Fibroblast of lung (primary cell): ENCODE measurements at regions not wholly inside any gene's neighbourhood (a gene's known extent, or its start where the extent isn't known, plus 50 kb on each side); places are given as distances from the start of the nearest gene placed in this dataset.

Experiments used
- DNase-seq, 2 donors: peaks; one replicate each; pipeline versions ENCODE4 v3.0.0 to v3.0.0-alpha.2; 2010; ENCODE audit warnings: low read depth in 2 of 2
- H2AFZ ChIP-seq: 2 replicates; pipeline ENCODE4 v1.5.1; 2012; ENCODE audit warnings: low read length, control low read depth, inconsistent platforms
- H3K27ac ChIP-seq: 2 replicates; pipeline ENCODE4 v1.5.1; 2011; ENCODE audit warnings: low read length, control low read depth; ENCODE audit not compliant: insufficient read depth
- H3K27me3 ChIP-seq: 2 replicates; pipeline ENCODE4 v1.5.1; 2011; ENCODE audit warnings: mild to moderate bottlenecking, low read length; ENCODE audit not compliant: control insufficient read depth, insufficient read depth
- H3K36me3 ChIP-seq: 2 replicates; pipeline ENCODE4 v1.5.1; 2011; ENCODE audit warnings: low read length; ENCODE audit not compliant: control insufficient read depth, insufficient read depth
- H3K4me1 ChIP-seq: 2 replicates; pipeline ENCODE4 v1.5.1; 2011; ENCODE audit warnings: low read length; ENCODE audit not compliant: control insufficient read depth, insufficient read depth; ENCODE audit errors: extremely low read depth
- H3K4me2 ChIP-seq: 2 replicates; pipeline ENCODE4 v1.5.1; 2011; ENCODE audit warnings: low read length, control low read depth; ENCODE audit not compliant: insufficient read depth; ENCODE audit errors: extremely low read depth
- H3K4me3 ChIP-seq, 4 experiments: fragments of 200-600 bp in 1 of 4; sonication (generic) in 1 of 4; replicated peaks in 1 of 4; 2 replicates each; pipeline ENCODE4 v1.5.1; 2011 to 2016; ENCODE audit warnings: low read length in 4 of 4, low read depth in 3 of 4, mild to moderate bottlenecking in 3 of 4, control low read depth in 2 of 4, inconsistent platforms in 1 of 4, mixed read lengths in 1 of 4; ENCODE audit not compliant: insufficient read depth in 1 of 4; ENCODE audit errors: control extremely low read depth in 1 of 4
- H3K79me2 ChIP-seq: 2 replicates; pipeline ENCODE4 v1.5.1; 2012; ENCODE audit warnings: mild to moderate bottlenecking, low read length, inconsistent platforms; ENCODE audit not compliant: control insufficient read depth, insufficient read depth
- H3K9ac ChIP-seq: 2 replicates; pipeline ENCODE4 v1.5.1; 2011; ENCODE audit warnings: mild to moderate bottlenecking, low read length, control low read depth; ENCODE audit not compliant: insufficient read depth
- H3K9me3 ChIP-seq: 2 replicates; pipeline ENCODE4 v1.5.1; 2012; ENCODE audit warnings: low read depth, low read length; ENCODE audit not compliant: control insufficient read depth, insufficient read depth
- H4K20me1 ChIP-seq: 2 replicates; pipeline ENCODE4 v1.5.1; 2011; ENCODE audit warnings: low read length; ENCODE audit not compliant: control insufficient read depth, insufficient read depth; ENCODE audit errors: extremely low read depth
- EZH2 ChIP-seq: IDR thresholded peaks from 2 replicates; pipeline ENCODE4 v1.5.1; 2012; ENCODE audit warnings: low read length, control low read depth, mild to moderate bottlenecking; ENCODE audit errors: missing control alignments
- TF ChIP-seq, protein P1 (sequence below), 2 donors: IDR thresholded peaks in 1 of 2; conservative IDR thresholded peaks in 1 of 2; 1 replicate in 1 of 2; 2 replicates in 1 of 2; pipeline ENCODE4 v1.5.1; 2011 to 2012; ENCODE audit warnings: low read length in 2 of 2, control low read depth in 1 of 2, inconsistent platforms in 1 of 2, low read depth in 1 of 2, mild to moderate bottlenecking in 1 of 2

DNA sequence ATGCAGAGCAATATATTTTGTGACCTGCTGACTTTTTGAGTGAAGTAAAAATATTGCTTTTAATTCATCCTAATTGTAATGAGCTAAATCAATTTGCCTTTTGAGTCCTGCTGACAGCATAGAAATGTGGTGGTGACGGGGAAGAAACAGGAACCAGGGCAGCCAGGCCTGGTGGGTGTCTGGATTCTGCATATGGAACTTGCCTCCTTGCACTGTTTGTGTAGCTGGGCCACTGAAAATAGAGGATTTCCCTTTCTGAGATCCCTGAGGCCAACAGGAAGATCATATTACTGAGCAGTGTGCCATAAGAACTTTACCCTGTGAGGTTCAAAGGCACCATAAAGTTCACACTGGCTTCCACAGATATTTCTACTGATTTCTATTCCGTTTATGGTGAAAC, 488.4 kb upstream of the AKR1E2 start:
- Histone ChIP-seq H3K79me2 (no peaks in the 10 kb centered on the region), H3K9me3 (no peaks in the 10 kb centered on the region), H3K4me3 (no peak overlapping the region), H3K27me3 (no peaks in the 10 kb centered on the region), H2AFZ (no peak overlapping the region), H3K4me2 (no peak overlapping the region), H3K36me3 (no peaks in the 10 kb centered on the region), H3K9ac (no peak overlapping the region), H3K27ac (no peak overlapping the region), H4K20me1 (no peaks in the 10 kb centered on the region), H3K4me1 (no peaks in the 10 kb centered on the region)
- DNase-seq = no peak
- TF ChIP-seq EZH2 = no peak
- TF ChIP-seq, protein P1, sequence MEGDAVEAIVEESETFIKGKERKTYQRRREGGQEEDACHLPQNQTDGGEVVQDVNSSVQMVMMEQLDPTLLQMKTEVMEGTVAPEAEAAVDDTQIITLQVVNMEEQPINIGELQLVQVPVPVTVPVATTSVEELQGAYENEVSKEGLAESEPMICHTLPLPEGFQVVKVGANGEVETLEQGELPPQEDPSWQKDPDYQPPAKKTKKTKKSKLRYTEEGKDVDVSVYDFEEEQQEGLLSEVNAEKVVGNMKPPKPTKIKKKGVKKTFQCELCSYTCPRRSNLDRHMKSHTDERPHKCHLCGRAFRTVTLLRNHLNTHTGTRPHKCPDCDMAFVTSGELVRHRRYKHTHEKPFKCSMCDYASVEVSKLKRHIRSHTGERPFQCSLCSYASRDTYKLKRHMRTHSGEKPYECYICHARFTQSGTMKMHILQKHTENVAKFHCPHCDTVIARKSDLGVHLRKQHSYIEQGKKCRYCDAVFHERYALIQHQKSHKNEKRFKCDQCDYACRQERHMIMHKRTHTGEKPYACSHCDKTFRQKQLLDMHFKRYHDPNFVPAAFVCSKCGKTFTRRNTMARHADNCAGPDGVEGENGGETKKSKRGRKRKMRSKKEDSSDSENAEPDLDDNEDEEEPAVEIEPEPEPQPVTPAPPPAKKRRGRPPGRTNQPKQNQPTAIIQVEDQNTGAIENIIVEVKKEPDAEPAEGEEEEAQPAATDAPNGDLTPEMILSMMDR (conservative IDR thresholded peaks at IDR 0.05 in 1 of 2, IDR thresholded peaks at IDR 0.05 in 1 of 2; ENCODE audit: low read depth in 1 of 2, low read length in 2 of 2) = no peak

DNA sequence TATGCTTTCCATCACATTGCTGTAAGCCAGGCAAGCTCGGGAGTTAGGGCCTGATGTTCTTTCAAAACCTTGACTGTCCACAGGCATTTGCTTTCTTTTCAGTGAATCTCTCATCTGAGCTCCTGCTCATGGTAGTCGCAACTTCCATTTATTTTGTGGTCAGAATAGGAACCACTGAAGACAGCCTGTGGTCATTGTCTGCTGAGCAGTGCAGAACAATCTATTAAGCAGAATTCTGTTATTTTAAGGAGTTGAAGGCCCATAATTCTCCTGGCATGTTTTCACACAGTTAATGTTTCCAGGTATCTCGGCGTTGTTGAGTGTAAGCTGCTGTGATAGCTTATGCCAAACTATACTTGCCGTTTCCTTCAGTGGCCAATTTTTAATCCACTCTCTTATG, 491.1 kb upstream of the AKR1E2 start:
- Histone ChIP-seq H3K27me3 (no peaks in the 10 kb centered on the region), H2AFZ (no peak overlapping the region), H3K79me2 (no peaks in the 10 kb centered on the region), H3K9ac (no peak overlapping the region), H3K4me1 (no peaks in the 10 kb centered on the region), H3K4me3 (no peak overlapping the region), H3K27ac (no peak overlapping the region), H3K36me3 (no peaks in the 10 kb centered on the region), H4K20me1 (no peaks in the 10 kb centered on the region), H3K4me2 (no peak overlapping the region), H3K9me3 (no peaks in the 10 kb centered on the region)
- peak in 1 of 2 donors; percentile 28 for DNase-seq
- TF ChIP-seq EZH2 = no peak
- TF ChIP-seq, protein P1 (conservative IDR thresholded peaks at IDR 0.05 in 1 of 2, IDR thresholded peaks at IDR 0.05 in 1 of 2; ENCODE audit: low read depth in 1 of 2, low read length in 2 of 2) = no peak

DNA sequence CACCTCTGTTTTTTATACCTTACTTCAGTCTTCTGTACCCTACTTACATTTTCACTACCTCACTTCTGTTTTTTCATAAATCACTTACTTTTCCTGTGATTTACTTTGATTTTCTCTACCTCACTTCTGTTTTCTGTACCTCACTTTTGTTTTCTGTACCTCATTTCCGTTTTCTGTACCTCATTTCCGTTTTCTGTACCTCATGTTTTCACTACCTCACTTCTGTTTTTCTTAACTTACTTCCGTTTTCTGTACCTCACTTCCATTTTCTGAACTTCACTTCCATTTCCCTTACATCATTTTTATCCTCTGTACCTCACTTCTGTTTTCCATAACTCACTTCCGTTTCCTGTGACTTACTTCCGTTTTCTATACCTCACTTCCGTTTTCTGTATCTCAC, 492.0 kb upstream of the AKR1E2 start:
- Histone ChIP-seq H3K4me3 (no peak overlapping the region), H3K9me3 (no peaks in the 10 kb centered on the region), H3K36me3 (no peaks in the 10 kb centered on the region), H3K9ac (no peak overlapping the region), H3K4me2 (no peak overlapping the region), H3K27me3 (no peaks in the 10 kb centered on the region), H3K4me1 (no peaks in the 10 kb centered on the region), H2AFZ (no peak overlapping the region), H3K79me2 (no peaks in the 10 kb centered on the region), H3K27ac (no peak overlapping the region), H4K20me1 (no peaks in the 10 kb centered on the region)
- TF ChIP-seq, protein P1 (conservative IDR thresholded peaks at IDR 0.05 in 1 of 2, IDR thresholded peaks at IDR 0.05 in 1 of 2; ENCODE audit: low read depth in 1 of 2, low read length in 2 of 2) = no peak
- TF ChIP-seq EZH2 = no peak
- DNase-seq = no peak
